Activated T-helper 17 cell treated with anti-CD3 and anti-CD28 coated beads, Interleukin-2, amount 50 U/mL, for 72 hours (primary cell): ENCODE measurements at regions not wholly inside any gene's neighbourhood (a gene's known extent, or its start where the extent isn't known, plus 50 kb on each side); places are given as distances from the start of the nearest gene placed in this dataset.

Source experiments
- ATAC-seq: fragments of 150-1000 bp; cut with Tn5 transposase; replicated peaks from 2 replicates; pipeline ENCODE4 v1.10.0; 2021; ENCODE audit warnings: mild to moderate bottlenecking, moderate library complexity
- H3K27ac Mint-ChIP-seq: one replicate; pipeline ENCODE4 v1.8.0; 2022; ENCODE audit warnings: mixed read lengths
- H3K27me3 Mint-ChIP-seq: one replicate; pipeline ENCODE4 v1.8.0; 2022; ENCODE audit warnings: mixed read lengths
- H3K36me3 Mint-ChIP-seq: one replicate; pipeline ENCODE4 v1.8.0; 2022; ENCODE audit warnings: low read depth, mild to moderate bottlenecking, mixed read lengths
- H3K4me1 Mint-ChIP-seq: one replicate; pipeline ENCODE4 v1.8.0; 2022; ENCODE audit warnings: mixed read lengths
- H3K4me3 Mint-ChIP-seq: one replicate; pipeline ENCODE4 v1.8.0; 2022; ENCODE audit warnings: mild to moderate bottlenecking, mixed read lengths
- H3K9me3 Mint-ChIP-seq: one replicate; pipeline ENCODE4 v1.8.0; 2022; ENCODE audit warnings: mixed read lengths

DNA sequence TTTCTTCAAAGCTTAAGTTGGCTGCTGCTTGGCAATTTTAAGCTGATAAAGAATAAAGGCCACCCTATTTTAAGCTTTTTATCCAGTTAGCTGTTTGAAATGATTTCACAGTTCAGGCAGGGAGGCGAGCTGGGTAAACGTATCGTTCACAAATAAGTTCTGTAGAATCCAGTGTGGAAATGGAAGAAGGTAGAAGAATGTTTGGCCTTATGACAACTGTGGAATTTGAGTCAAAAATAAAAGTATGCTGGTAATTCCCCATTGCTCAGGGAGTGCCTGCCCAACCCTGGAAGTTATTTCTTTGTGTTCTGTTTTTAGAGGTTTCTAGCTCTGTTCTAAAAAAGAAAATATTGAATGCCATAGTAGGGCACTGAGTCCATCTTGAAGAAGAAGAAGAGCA is 113.1 kb downstream of the ARL4A start:
- H3K27me3 Mint-ChIP-seq, result peaks cover 2% of the 10 kb centered on the region
- no peak overlapping the region for H3K27ac Mint-ChIP-seq
- peaks cover 4% of the 10 kb centered on the region for H3K4me1 Mint-ChIP-seq
- no peak overlapping the region for H3K4me3 Mint-ChIP-seq
- no peaks in the 10 kb centered on the region for H3K9me3 Mint-ChIP-seq
- ATAC-seq, result no peak
- H3K36me3 Mint-ChIP-seq, result no peaks in the 10 kb centered on the region

DNA sequence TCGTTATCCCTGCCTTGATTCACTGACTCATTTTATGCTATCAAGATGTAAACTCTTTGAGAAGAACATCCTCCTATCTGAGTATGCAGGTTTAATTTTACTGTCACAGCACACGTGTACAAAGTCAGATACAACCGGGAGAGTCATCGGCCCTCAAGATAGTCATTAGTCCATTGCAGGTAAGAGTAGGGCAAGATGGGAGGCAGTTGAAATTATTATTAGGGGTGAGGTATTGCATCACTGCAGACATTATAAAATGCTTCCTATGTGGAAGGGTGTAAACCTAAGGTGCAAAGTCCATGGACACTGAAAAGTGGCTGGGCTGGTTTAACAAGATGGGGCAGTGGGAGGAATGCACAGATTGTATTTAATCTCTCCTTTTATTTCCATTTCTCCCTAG is 113.7 kb downstream of the ARL4A start:
- no peak for ATAC-seq
- peaks cover 2% of the 10 kb centered on the region for H3K27me3 Mint-ChIP-seq
- H3K36me3 Mint-ChIP-seq, result no peaks in the 10 kb centered on the region
- H3K27ac Mint-ChIP-seq, result no peak overlapping the region
- no peaks in the 10 kb centered on the region for H3K9me3 Mint-ChIP-seq
- H3K4me3 Mint-ChIP-seq, result no peak overlapping the region
- peaks cover 4% of the 10 kb centered on the region for H3K4me1 Mint-ChIP-seq

DNA sequence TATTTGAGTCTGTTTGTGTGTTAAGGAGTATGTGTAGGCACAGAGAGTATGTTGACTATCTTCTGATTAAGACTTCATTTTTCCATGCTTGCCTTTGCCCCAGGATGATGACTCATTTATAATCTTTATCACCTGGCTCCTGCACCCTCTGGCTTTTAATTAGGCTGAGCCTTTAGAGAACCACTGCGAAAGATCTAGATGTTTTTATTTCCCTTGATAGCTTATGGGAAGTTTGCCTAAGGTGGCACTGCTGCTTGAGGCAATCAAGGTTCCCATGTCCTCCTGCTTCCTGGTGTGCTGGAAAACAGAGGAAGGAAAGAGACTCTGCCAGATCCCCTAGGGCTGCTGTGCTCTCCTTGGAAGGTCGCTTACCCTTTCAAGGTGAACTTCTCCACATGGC is 114.6 kb downstream of the ARL4A start:
- Mint-ChIP-seq H3K4me1 (no peaks in the 10 kb centered on the region), H3K4me3 (no peak overlapping the region), H3K27ac (no peak overlapping the region), H3K9me3 (no peaks in the 10 kb centered on the region), H3K27me3 (peaks cover 2% of the 10 kb centered on the region), H3K36me3 (no peaks in the 10 kb centered on the region)
- ATAC-seq, result no peak

DNA sequence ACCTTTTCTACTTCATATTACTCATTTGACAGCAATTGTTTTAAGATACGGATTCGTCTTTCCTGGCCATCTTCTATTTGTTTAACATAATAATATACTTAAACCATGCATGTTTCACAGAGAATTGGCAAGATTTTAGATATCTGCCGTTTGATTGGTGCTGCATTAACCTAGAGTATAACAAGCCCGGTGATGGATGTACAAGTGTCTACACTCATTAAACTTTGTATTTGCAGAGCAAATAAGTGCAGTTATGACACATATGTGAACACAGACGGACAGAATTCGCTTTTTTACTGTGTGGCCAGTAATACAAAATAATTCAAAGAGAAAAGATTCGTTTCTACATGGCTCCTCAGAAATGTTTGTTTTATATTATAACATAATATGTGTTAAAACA is 116.1 kb downstream of the ARL4A start:
- Mint-ChIP-seq H3K27me3 (peaks cover 2% of the 10 kb centered on the region), H3K9me3 (no peaks in the 10 kb centered on the region), H3K4me3 (no peak overlapping the region), H3K4me1 (no peaks in the 10 kb centered on the region), H3K36me3 (no peaks in the 10 kb centered on the region), H3K27ac (no peak overlapping the region)
- no peak for ATAC-seq

DNA sequence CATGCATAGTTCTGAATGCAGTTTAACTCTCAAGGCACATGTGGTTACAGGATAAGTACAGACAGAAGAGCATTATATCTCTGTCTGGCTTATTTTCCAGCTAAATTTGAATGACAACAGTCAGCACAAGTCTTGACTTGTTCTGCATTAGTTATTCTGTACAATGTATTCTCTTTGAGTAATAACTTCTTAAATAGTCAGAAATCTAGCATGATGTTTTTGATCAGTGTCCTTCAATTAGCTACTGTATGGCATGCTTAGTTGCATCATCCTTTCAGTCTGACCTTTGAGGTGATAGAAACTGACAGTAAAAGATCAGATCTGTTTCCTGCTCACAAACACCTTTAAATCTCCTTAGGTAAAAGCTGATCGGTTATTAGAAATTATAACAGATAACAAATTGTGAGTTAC is 118.1 kb downstream of the ARL4A start:
- H3K4me1 Mint-ChIP-seq, result no peaks in the 10 kb centered on the region
- H3K27ac Mint-ChIP-seq, result no peak overlapping the region
- no peaks in the 10 kb centered on the region for H3K9me3 Mint-ChIP-seq
- no peaks in the 10 kb centered on the region for H3K36me3 Mint-ChIP-seq
- peaks cover 2% of the 10 kb centered on the region for H3K27me3 Mint-ChIP-seq
- H3K4me3 Mint-ChIP-seq, result no peak overlapping the region
- no peak for ATAC-seq

DNA sequence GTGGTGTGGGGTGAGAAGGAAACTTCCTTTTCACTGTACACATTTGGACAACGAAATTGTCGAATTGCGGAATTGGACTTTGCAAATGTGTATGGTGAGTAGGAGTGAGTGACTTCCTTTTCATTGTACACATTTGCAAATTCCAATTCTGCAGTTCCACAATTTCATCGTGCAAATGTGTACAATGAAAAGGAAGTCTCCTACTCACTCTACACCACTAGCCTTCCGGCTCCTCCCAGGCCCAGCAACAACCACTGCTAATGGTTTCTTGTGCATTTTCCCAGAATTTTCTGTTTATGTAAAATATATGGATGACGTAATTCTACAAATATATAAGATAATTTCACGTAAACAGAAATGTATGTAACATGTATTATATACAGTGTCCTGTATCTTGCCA is 118.5 kb downstream of the ARL4A start:
- H3K4me3 Mint-ChIP-seq, result no peak overlapping the region
- no peaks in the 10 kb centered on the region for H3K4me1 Mint-ChIP-seq
- peaks cover 2% of the 10 kb centered on the region for H3K27me3 Mint-ChIP-seq
- H3K27ac Mint-ChIP-seq, result no peak overlapping the region
- H3K36me3 Mint-ChIP-seq, result no peaks in the 10 kb centered on the region
- ATAC-seq, result no peak
- no peaks in the 10 kb centered on the region for H3K9me3 Mint-ChIP-seq

DNA sequence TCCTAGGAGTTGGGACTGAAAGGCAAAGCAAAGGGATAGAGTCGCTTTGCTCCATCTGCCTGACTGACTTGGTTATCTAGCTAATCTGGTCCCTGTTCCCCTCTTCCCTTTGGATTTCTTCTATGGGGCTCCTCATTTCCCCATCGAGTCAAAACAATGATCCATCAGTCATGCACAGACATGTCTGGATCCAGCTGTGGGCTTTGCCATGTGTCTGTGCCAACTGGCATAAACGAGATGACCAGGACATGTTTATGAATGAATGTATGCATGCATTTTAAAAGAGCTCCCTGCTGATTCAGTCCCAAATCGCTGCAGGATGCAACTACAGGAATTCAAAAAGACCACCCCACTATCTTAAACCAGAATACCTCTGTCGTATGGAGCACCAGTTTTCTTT is 122.0 kb downstream of the ARL4A start:
- no peaks in the 10 kb centered on the region for H3K27me3 Mint-ChIP-seq
- H3K27ac Mint-ChIP-seq, result no peak overlapping the region
- no peaks in the 10 kb centered on the region for H3K4me1 Mint-ChIP-seq

DNA sequence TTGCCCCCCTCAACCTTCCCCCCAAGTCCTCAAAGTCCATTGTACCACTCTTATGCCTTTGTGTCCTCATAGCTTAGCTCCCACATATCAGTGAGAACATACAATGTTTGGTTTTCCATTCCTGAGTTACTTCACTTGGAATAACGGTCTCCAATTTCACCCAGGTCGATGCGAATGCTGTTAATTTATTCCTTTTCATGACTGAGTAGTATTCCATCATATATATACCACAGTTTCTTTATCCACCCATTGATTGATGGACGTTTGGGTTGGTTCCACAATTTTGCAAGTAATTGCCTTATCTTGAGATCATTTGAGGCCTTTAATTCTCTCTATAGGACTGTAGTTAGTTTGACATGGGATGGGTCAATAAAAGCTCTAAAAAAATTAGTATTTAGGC is 124.7 kb downstream of the ARL4A start:
- no peak for ATAC-seq
- H3K27me3 Mint-ChIP-seq, result no peaks in the 10 kb centered on the region
- no peaks in the 10 kb centered on the region for H3K36me3 Mint-ChIP-seq
- no peaks in the 10 kb centered on the region for H3K9me3 Mint-ChIP-seq
- no peaks in the 10 kb centered on the region for H3K4me1 Mint-ChIP-seq
- H3K4me3 Mint-ChIP-seq, result no peak overlapping the region
- H3K27ac Mint-ChIP-seq, result no peak overlapping the region

More for the DNA sequence above, 122.0 kb downstream of the ARL4A start:
- no peaks in the 10 kb centered on the region for H3K9me3 Mint-ChIP-seq
- no peak overlapping the region for H3K4me3 Mint-ChIP-seq
- no peak for ATAC-seq
- H3K36me3 Mint-ChIP-seq, result no peaks in the 10 kb centered on the region

DNA sequence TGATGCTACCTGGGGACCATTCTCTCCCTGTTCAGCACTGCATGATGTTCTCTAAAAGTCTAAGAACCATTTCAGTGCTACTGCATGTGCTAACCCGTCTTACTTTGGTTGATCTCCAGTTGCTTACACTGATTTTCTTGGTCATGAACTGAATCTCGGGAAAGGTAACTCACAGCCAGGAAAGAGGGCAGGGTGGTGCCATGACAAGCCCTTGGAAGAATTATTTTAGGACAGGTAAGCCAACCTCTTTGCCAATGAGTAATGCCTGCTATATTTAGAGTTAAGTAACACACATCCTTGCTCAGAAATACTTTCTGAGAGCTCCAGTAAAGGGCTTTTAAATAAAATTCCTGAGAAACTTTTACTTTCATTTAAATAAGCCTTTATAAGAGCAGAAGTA is 126.7 kb downstream of the ARL4A start:
- no peaks in the 10 kb centered on the region for H3K4me1 Mint-ChIP-seq
- no peak overlapping the region for H3K27ac Mint-ChIP-seq
- no peaks in the 10 kb centered on the region for H3K36me3 Mint-ChIP-seq

DNA sequence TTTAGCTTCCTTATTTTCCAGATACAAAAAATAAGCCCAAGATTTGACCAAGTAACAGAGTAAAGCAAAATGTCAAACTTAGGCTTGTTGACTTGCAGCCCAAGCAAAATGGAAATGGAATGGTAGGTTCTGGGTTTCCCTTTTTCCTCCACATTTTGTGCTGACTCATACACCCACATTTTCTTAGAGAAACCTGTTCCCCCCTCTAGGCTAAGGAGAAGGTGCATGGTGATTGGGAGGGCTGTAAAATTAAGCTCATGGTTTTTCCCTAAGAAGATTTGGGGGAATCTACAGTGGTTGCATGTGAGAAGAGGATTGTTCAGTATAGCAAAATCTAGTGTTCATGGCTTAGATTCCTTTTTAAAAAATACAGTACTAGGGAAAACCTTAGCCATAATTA is 127.4 kb downstream of the ARL4A start:
- Mint-ChIP-seq H3K4me3 (no peak overlapping the region), H3K9me3 (no peaks in the 10 kb centered on the region), H3K27ac (no peak overlapping the region), H3K36me3 (no peaks in the 10 kb centered on the region), H3K27me3 (peaks cover 5% of the 10 kb centered on the region), H3K4me1 (no peaks in the 10 kb centered on the region)
- no peak for ATAC-seq

More for the DNA sequence above, 126.7 kb downstream of the ARL4A start:
- Mint-ChIP-seq H3K27me3 (peaks cover 5% of the 10 kb centered on the region), H3K9me3 (no peaks in the 10 kb centered on the region), H3K4me3 (no peak overlapping the region)
- ATAC-seq, result no peak

DNA sequence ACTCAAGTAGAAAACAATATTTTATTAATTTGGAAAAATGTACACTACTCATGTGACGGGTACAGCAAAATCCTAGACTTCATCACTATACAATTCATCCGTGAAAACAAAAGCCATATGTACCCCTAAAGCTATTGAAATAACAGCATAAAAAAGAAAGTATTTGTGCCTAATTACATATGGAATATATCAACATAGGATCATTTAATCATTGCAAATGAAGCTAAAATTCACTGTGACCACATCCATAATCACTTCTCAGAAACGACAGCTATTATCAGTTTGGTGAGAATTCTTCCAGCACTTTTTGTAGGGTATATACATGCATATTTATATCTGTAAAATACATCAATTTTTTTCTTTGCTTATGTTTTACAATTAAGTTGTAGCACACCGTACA is 128.0 kb downstream of the ARL4A start:
- peaks cover 5% of the 10 kb centered on the region for H3K27me3 Mint-ChIP-seq
- H3K9me3 Mint-ChIP-seq, result no peaks in the 10 kb centered on the region
- H3K4me1 Mint-ChIP-seq, result no peaks in the 10 kb centered on the region
- no peaks in the 10 kb centered on the region for H3K36me3 Mint-ChIP-seq
- H3K4me3 Mint-ChIP-seq, result no peak overlapping the region
- no peak overlapping the region for H3K27ac Mint-ChIP-seq
- no peak for ATAC-seq

DNA sequence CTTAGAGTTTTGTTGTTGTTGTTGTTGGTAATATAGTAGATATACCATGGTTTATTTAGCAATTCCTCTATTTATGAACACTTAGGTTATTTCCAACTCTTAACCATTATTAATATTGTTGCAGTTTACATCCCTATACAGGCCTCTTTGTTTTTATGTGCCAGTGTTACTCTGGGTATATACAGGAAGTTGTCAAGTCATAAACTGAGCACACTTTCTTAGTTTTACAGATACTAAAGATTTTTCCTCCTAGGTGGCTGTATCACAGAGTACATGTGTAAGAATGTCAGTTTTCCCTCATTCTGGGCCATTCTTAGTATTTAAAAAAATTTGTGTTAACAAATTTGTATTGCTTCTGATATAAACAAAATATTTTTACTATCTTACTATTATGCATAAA is 128.4 kb downstream of the ARL4A start:
- H3K4me3 Mint-ChIP-seq, result no peak overlapping the region
- no peaks in the 10 kb centered on the region for H3K9me3 Mint-ChIP-seq
- no peak for ATAC-seq
- H3K36me3 Mint-ChIP-seq, result no peaks in the 10 kb centered on the region
- no peaks in the 10 kb centered on the region for H3K4me1 Mint-ChIP-seq
- H3K27me3 Mint-ChIP-seq, result peaks cover 5% of the 10 kb centered on the region
- no peak overlapping the region for H3K27ac Mint-ChIP-seq

DNA sequence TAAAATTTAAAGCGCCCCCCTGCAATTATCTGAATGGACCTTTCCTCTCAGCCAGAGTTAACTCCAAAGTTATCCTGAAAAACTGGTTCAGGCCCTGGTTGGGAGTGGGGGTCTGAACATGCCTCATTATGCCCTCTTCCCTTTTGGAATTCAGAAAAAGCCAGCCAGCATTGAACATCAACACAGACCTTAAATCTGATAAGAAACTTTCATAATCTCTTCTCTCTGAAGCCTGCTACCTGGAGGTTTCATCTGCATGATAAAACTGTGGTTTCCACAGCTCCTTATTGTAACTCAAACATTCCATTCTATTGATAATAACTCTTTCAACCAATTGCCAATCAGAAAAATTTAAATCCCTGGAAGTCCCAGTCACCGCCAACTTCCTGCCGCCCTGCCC is 133.3 kb downstream of the ARL4A start:
- Mint-ChIP-seq H3K4me1 (no peaks in the 10 kb centered on the region), H3K9me3 (no peaks in the 10 kb centered on the region), H3K36me3 (no peaks in the 10 kb centered on the region), H3K27ac (no peak overlapping the region), H3K27me3 (peaks cover 9% of the 10 kb centered on the region), H3K4me3 (no peak overlapping the region)
- no peak for ATAC-seq

DNA sequence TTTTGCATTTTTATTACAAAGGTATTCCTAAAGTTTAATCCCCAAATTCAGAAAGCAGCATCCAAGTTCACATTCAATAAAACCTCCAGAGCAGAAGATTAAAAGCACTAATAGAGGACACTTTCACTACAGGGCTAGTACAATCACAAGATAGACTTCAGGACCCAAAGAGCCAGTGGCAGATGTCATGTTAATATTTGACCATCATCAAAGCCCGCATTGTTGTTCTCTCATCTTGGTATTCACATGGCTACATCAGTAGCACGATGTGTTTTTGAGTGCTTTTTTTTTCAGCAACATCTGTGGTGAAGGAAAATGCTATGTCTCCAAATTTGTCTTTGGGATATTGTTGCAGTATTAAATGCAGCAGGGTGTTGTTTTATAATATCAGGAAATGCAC is 134.3 kb downstream of the ARL4A start:
- no peak for ATAC-seq
- Mint-ChIP-seq H3K4me3 (no peak overlapping the region), H3K27ac (no peak overlapping the region), H3K36me3 (no peaks in the 10 kb centered on the region), H3K4me1 (no peaks in the 10 kb centered on the region), H3K27me3 (peaks cover 9% of the 10 kb centered on the region), H3K9me3 (no peaks in the 10 kb centered on the region)

DNA sequence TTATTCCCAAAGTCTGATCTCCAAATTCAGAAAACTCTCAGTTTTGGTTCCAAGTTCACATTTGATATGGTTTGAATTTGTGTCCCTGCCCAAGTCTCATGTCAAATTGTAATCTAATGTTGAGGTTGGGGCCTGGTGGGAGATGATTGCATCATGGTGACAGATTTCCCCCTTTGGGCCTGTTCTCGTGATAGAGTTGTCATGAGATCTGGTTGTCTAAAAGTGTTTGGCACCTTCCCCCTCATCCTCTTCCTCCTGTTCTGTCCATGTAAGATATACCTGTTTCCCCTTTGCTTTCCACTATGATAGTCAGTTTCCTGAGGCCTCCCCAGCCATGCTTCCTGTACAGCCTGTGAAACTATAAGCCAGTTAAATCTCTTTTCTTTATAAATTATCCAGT is 138.6 kb downstream of the ARL4A start:
- Mint-ChIP-seq H3K27ac (no peak overlapping the region), H3K27me3 (peaks cover 2% of the 10 kb centered on the region), H3K4me1 (no peaks in the 10 kb centered on the region), H3K36me3 (no peaks in the 10 kb centered on the region), H3K9me3 (no peaks in the 10 kb centered on the region), H3K4me3 (no peak overlapping the region)
- ATAC-seq, result no peak

DNA sequence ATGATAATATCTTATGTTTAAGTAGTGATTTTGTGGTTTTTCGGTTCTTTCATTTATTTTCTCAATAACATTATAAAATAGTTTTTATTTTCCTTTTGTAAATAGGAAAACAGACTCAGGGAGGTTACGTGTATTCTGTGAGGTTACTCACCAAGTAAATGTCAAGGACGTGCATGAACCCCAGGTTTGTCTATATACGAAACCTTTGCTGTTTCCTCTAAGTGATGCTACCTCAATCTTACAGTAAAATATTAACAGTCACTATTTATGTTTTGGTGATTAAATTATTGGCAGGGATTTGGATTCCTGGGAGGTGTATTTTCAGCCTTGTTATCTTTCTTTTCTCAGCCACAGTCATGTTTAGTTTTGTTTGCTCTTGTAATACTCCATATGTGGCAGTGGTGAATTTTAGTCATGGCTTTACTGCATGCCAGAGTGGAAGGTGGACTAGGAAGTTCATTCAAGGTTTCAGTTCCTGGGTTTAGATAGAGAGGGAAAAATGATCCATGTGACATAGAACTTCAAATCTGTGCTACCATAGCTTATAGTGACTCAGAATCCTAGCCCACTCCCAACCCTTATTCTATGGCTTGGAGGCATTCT is 139.9 kb downstream of the ARL4A start:
- no peak for ATAC-seq
- H3K36me3 Mint-ChIP-seq, result no peaks in the 10 kb centered on the region
- no peaks in the 10 kb centered on the region for H3K27me3 Mint-ChIP-seq
- no peaks in the 10 kb centered on the region for H3K9me3 Mint-ChIP-seq
- H3K4me3 Mint-ChIP-seq, result no peak overlapping the region
- H3K27ac Mint-ChIP-seq, result no peak overlapping the region
- H3K4me1 Mint-ChIP-seq, result no peaks in the 10 kb centered on the region
